Right lobe of liver (tissue), 6 donors: ENCODE measurements at regions not wholly inside any gene's neighbourhood (a gene's known extent, or its start where the extent isn't known, plus 50 kb on each side); places are given as distances from the start of the nearest gene placed in this dataset.
"Not testable (repeated sequence)": the region's sequence is repeated elsewhere in the genome, so short reads cannot be mapped to it uniquely, and the experiment has no call there.

Experiments used
- ATAC-seq, 4 donors: fragments of 200-7000 bp; cut with Tn5 transposase; one replicate each; pipeline ENCODE4 v1.9.1; 2020; ENCODE audit warnings: mild to moderate bottlenecking in 4 of 4, moderate library complexity in 4 of 4
- DNase-seq, 3 donors: peaks; one replicate each; pipeline ENCODE4 v3.0.0-alpha.2; 2020
- H3K27ac ChIP-seq, 3 donors: fragments of 200-600 bp; one replicate each; pipeline ENCODE4 v1.8.0; 2022
- H3K27me3 ChIP-seq, 2 donors: fragments of 200-600 bp; one replicate each; pipeline ENCODE4 v1.8.0; 2022
- H3K36me3 ChIP-seq, 4 donors: fragments of 200-600 bp; sonication (generic) in 1 of 4; one replicate each; pipeline versions ENCODE4 v1.5.1 to v1.8.0; 2017 to 2022; ENCODE audit warnings: control low read depth in 1 of 4
- H3K4me1 ChIP-seq, 4 donors: fragments of 200-600 bp; sonication (generic) in 1 of 4; one replicate each; pipeline versions ENCODE4 v1.5.1 to v1.8.0; 2017 to 2022; ENCODE audit warnings: control low read depth in 1 of 4
- H3K4me3 ChIP-seq, 3 donors: fragments of 200-600 bp; one replicate each; pipeline ENCODE4 v1.8.0; 2022
- H3K9me3 ChIP-seq, 4 donors: fragments of 200-600 bp; sonication (generic) in 1 of 4; one replicate each; pipeline versions ENCODE4 v1.5.1 to v1.8.0; 2017 to 2022; ENCODE audit warnings: control low read depth in 1 of 4
- CTCF ChIP-seq, 4 donors: fragments of 200-600 bp in 3 of 4; fragments of 450-650 bp in 1 of 4; IDR thresholded peaks; one replicate each; pipeline versions ENCODE4 v1.5.1 to v1.8.0; 2016 to 2022; ENCODE audit warnings: antibody characterized with exemption in 4 of 4, mild to moderate bottlenecking in 2 of 4
- POLR2A ChIP-seq: fragments of 450-650 bp; IDR thresholded peaks from one replicate; pipeline ENCODE4 v1.6.1; 2017; ENCODE audit warnings: antibody characterized with exemption, mild to moderate bottlenecking
- WGBS: methylation state at CpG from one replicate; pipeline ENCODE4 v1.1.6; 2018; ENCODE audit warnings: low coverage, low lambda C conversion rate; ENCODE audit not compliant: insufficient coverage; ENCODE audit errors: missing lambda C conversion rate; 5-methylcytosine and 5-hydroxymethylcytosine counted together
- intact Hi-C, 2 donors: fragments of 100-400 bp; cut with DNase I; formaldehyde crosslinking; loops; one replicate each; pipeline versions ENCODE4 v1.11.2 to v1.14.1; 2022
- donor health status: DM: no; HTN: yes; CAD: no.
- donor health status: DM: no; HTN: no; CAD: no.
- donor health status: DM: no; HTN: no; CAD: no.
- donor health status: DM: no; HTN: yes; CAD: no.
- donor health status: DM: no; HTN: yes; CAD: no.

GRCh38 chr14:31911160-31911559 is 165.9 kb upstream of the ARHGAP5 start:
- Histone ChIP-seq H3K36me3 (no peaks in the 10 kb centered on the region), H3K9me3 (no peaks in the 10 kb centered on the region), H3K27me3 (no peaks in the 10 kb centered on the region), H3K4me1 (no peaks in the 10 kb centered on the region), H3K27ac (no peak overlapping the region), H3K4me3 (no peak overlapping the region)
- intact Hi-C loops: no loop called here
- no peak for TF ChIP-seq CTCF (IDR thresholded peaks at IDR 0.05)
- no peak for TF ChIP-seq POLR2A
- 78% methylated on average over 1 of the region's 1 CpG for WGBS
- no peak for DNase-seq
- no peak for ATAC-seq

- H3K9me3 ChIP-seq: no peaks in the 10 kb centered on the region
- no peaks in the 10 kb centered on the region for H3K4me1 ChIP-seq
- no peaks in the 10 kb centered on the region for H3K27me3 ChIP-seq
- DNase-seq: no peak
- H3K27ac ChIP-seq: no peak overlapping the region
- intact Hi-C loops: no loop called here
- no peak overlapping the region for H3K4me3 ChIP-seq
- peak in 1 of 4 donors; percentile 12 for ATAC-seq
- TF ChIP-seq CTCF (IDR thresholded peaks at IDR 0.05) (no peak), POLR2A (no peak)
- WGBS: no CpG with 5 or more reads among the region's 4 CpGs
- no peaks in the 10 kb centered on the region for H3K36me3 ChIP-seq
These were observed 163.7 kb upstream of the ARHGAP5 start for GRCh38 chr14:31913370-31913769.

- intact Hi-C loops, H3K27ac ChIP-seq, ATAC-seq: not testable (repeated sequence)
These were observed 158.8 kb upstream of the ARHGAP5 start for GRCh38 chr14:31918289-31918688.

GRCh38 chr14:31920001-31920400 is 157.1 kb upstream of the ARHGAP5 start:
- ATAC-seq (no peak), DNase-seq (no peak)
- no peaks in the 10 kb centered on the region for H3K36me3 ChIP-seq
- no peaks in the 10 kb centered on the region for H3K27me3 ChIP-seq
- H3K27ac ChIP-seq: no peak overlapping the region
- no peak overlapping the region for H3K4me3 ChIP-seq
- 78% methylated on average over 1 of the region's 1 CpG for WGBS
- TF ChIP-seq POLR2A (no peak), CTCF (IDR thresholded peaks at IDR 0.05) (no peak)
- no peaks in the 10 kb centered on the region for H3K9me3 ChIP-seq
- intact Hi-C loops: no loop called here
- H3K4me1 ChIP-seq: no peaks in the 10 kb centered on the region

More at GRCh38 chr14:31918289-31918688, 158.8 kb upstream of the ARHGAP5 start:
- not testable (repeated sequence) for H3K36me3 ChIP-seq, H3K4me1 ChIP-seq, H3K9me3 ChIP-seq, H3K4me3 ChIP-seq, H3K27me3 ChIP-seq, DNase-seq
- WGBS: 93% methylated on average over 4 of the region's 7 CpGs

- Histone ChIP-seq H3K4me1 (no peaks in the 10 kb centered on the region), H3K9me3 (no peaks in the 10 kb centered on the region), H3K36me3 (no peaks in the 10 kb centered on the region), H3K27ac (no peak overlapping the region), H3K4me3 (no peak overlapping the region), H3K27me3 (no peaks in the 10 kb centered on the region)
- ATAC-seq: no peak
- 94% methylated on average over 5 of the region's 5 CpGs for WGBS
- DNase-seq: no peak
- TF ChIP-seq CTCF (IDR thresholded peaks at IDR 0.05) (no peak), POLR2A (no peak)
- intact Hi-C loops: no loop called here
These were observed 156.0 kb upstream of the ARHGAP5 start for GRCh38 chr14:31920989-31921650.
